SK-N-MC (cell line): ENCODE measurements at regions not wholly inside any gene's neighbourhood (a gene's known extent, or its start where the extent isn't known, plus 50 kb on each side); places are given as distances from the start of the nearest gene placed in this dataset.

Experiments
- EZH2 ChIP-seq: fragments of 200-600 bp; sonication (generic); IDR thresholded peaks from one replicate; pipeline ENCODE4 v1.6.1; 2017; ENCODE audit warnings: antibody characterized with exemption
- POLR2AphosphoS5 ChIP-seq: IDR thresholded peaks from 2 replicates; pipeline ENCODE4 v1.6.1; 2012; ENCODE audit warnings: mild to moderate bottlenecking, low read depth, low read length, borderline replicate concordance

GRCh38 chr7:153772966-153773365 lies 279.2 kb upstream of the DPP6 start:
- no peak for TF ChIP-seq POLR2AphosphoS5
- no peak for TF ChIP-seq EZH2
